ENCODE measurements at regions not wholly inside any gene's neighbourhood (a gene's known extent, or its start where the extent isn't known, plus 50 kb on each side); places are given as distances from the start of the nearest gene placed in this dataset.
A peak's percentile ranks its signal among the peaks of the same experiment; 100 is the strongest.

DNA sequence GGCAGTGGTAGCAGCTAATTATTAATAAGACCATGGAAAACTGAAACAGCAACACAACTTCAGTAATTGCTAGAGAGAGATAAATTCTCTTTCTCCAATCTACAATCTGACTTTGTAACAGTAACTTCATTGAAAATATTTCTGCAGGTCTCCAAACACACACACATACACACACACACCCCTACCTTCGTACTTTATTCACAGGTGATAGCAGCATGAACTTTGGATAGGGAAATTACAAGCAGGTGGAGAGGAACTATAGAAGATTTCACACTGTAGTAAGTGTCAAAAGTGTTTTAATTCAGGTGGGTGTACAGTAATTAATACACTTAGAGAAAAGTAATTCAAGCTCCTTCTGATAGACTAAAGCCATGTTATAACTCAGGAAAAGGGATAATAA lies 587.5 kb downstream of the TUSC7 start:
- no peaks in the 10 kb centered on the region for H3K4me1 ChIP-seq (ENCODE audit: insufficient read depth)
- no peak overlapping the region for H3K27ac ChIP-seq
- WGBS, 2 experiments (ENCODE audit: low coverage in 1 of 2, low lambda C conversion rate in 2 of 2, missing lambda C conversion rate in 2 of 2), result 18 to 19% methylated on average over 1 of the region's 1 CpG
- no peak overlapping the region for H3K4me2 ChIP-seq (ENCODE audit: unreplicated experiment)
- H3K9ac ChIP-seq, result no peak overlapping the region
- DNase-seq, result no peak
- no peaks in the 10 kb centered on the region for H3K79me2 ChIP-seq (ENCODE audit: insufficient read depth)
- no peaks in the 10 kb centered on the region for H3K9me3 ChIP-seq (ENCODE audit: low read depth)
- no peak for TF ChIP-seq EZH2phosphoT487 (IDR thresholded peaks at IDR 0.05; ENCODE audit: insufficient read depth, low read depth)
- TF ChIP-seq EZH2 (IDR thresholded peaks at IDR 0.05; ENCODE audit: insufficient read depth, poor library complexity, severe bottlenecking), result no peak
- H3K9me2 ChIP-seq (ENCODE audit: insufficient read depth), result no peaks in the 10 kb centered on the region
- no peak overlapping the region for H2AFZ ChIP-seq
- H4K20me1 ChIP-seq (ENCODE audit: insufficient read depth), result no peaks in the 10 kb centered on the region
- H3K27me3 ChIP-seq (replicated peaks; ENCODE audit: insufficient read depth), result no peaks in the 10 kb centered on the region
- in situ Hi-C loops (cut with MboI), result no loop called here
- H3K4me3 ChIP-seq, result no peak overlapping the region
- no peaks in the 10 kb centered on the region for H3F3A ChIP-seq (ENCODE audit: insufficient read depth)
- no peaks in the 10 kb centered on the region for H3K36me3 ChIP-seq (ENCODE audit: low read depth)

DNA sequence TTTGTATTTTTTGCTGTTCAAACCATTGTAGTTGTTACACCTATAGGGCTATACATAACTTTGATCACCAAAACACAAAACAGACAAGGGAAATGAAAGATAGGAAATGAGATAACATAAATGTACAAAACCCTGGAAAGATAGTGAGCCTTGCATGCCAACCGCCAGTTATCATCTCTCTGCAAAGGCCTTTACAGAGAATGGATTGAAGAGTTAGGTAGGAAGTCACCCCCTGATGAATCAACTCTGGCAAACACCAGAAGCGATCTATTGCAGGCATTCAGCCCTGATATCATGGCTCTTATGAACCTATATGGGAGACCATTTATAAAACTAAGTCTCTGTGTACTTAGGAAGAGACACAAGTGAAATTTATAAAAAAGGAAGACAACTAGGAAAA lies 588.0 kb downstream of the TUSC7 start:
- Histone ChIP-seq H3K9ac (no peak overlapping the region), H3K9me3 (ENCODE audit: low read depth) (no peaks in the 10 kb centered on the region)
- WGBS, 2 experiments (ENCODE audit: low coverage in 1 of 2, low lambda C conversion rate in 2 of 2, missing lambda C conversion rate in 2 of 2), result 70 to 76% methylated on average over 2 of the region's 2 CpGs

DNA sequence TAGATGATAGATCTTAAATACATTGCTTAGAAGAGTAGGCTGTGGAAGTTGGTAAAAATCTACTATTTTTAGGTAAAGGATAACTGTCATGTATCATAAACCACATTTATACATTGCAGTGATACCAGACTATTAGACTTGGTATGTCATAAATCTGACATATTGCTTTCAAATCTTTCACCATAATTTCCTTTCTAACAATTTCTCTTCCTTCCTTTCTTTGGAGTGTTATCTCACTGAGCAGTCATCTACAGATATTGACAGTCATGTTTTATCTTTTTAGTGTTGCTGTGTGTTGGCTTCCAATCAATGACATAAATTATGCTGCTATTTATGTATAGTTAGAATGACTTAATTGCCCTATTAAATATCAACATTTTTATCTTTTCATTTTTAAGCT lies 588.7 kb downstream of the TUSC7 start:
- Histone ChIP-seq H3K4me2 (ENCODE audit: unreplicated experiment) (no peak overlapping the region), H3K4me3 (no peak overlapping the region), H3K9ac (no peak overlapping the region), H2AFZ (no peak overlapping the region), H3K27me3 (replicated peaks; ENCODE audit: insufficient read depth) (no peaks in the 10 kb centered on the region), H3K9me2 (ENCODE audit: insufficient read depth) (no peaks in the 10 kb centered on the region), H3K36me3 (ENCODE audit: low read depth) (no peaks in the 10 kb centered on the region), H3K27ac (no peak overlapping the region), H4K20me1 (ENCODE audit: insufficient read depth) (no peaks in the 10 kb centered on the region), H3K79me2 (ENCODE audit: insufficient read depth) (no peaks in the 10 kb centered on the region), H3K9me3 (ENCODE audit: low read depth) (no peaks in the 10 kb centered on the region), H3K4me1 (ENCODE audit: insufficient read depth) (no peaks in the 10 kb centered on the region), H3F3A (ENCODE audit: insufficient read depth) (no peaks in the 10 kb centered on the region)
- in situ Hi-C loops (cut with MboI), result no loop called here
- no peak for DNase-seq
- TF ChIP-seq EZH2 (IDR thresholded peaks at IDR 0.05; ENCODE audit: insufficient read depth, poor library complexity, severe bottlenecking), result no peak
- no peak for TF ChIP-seq EZH2phosphoT487 (IDR thresholded peaks at IDR 0.05; ENCODE audit: insufficient read depth, low read depth)

More for the DNA sequence above, 588.0 kb downstream of the TUSC7 start:
- no peaks in the 10 kb centered on the region for H3K36me3 ChIP-seq (ENCODE audit: low read depth)
- in situ Hi-C loops (cut with MboI), result no loop called here
- no peak overlapping the region for H3K4me2 ChIP-seq (ENCODE audit: unreplicated experiment)
- H3K27ac ChIP-seq, result no peak overlapping the region
- H3K27me3 ChIP-seq (replicated peaks; ENCODE audit: insufficient read depth), result no peaks in the 10 kb centered on the region
- no peaks in the 10 kb centered on the region for H3K4me1 ChIP-seq (ENCODE audit: insufficient read depth)
- no peak for DNase-seq
- no peaks in the 10 kb centered on the region for H4K20me1 ChIP-seq (ENCODE audit: insufficient read depth)
- no peaks in the 10 kb centered on the region for H3K79me2 ChIP-seq (ENCODE audit: insufficient read depth)
- no peak for TF ChIP-seq EZH2 (IDR thresholded peaks at IDR 0.05; ENCODE audit: insufficient read depth, poor library complexity, severe bottlenecking)
- TF ChIP-seq EZH2phosphoT487 (IDR thresholded peaks at IDR 0.05; ENCODE audit: insufficient read depth, low read depth), result no peak
- H3K4me3 ChIP-seq, result no peak overlapping the region
- H3K9me2 ChIP-seq (ENCODE audit: insufficient read depth), result no peaks in the 10 kb centered on the region
- H3F3A ChIP-seq (ENCODE audit: insufficient read depth), result no peaks in the 10 kb centered on the region
- H2AFZ ChIP-seq, result no peak overlapping the region

DNA sequence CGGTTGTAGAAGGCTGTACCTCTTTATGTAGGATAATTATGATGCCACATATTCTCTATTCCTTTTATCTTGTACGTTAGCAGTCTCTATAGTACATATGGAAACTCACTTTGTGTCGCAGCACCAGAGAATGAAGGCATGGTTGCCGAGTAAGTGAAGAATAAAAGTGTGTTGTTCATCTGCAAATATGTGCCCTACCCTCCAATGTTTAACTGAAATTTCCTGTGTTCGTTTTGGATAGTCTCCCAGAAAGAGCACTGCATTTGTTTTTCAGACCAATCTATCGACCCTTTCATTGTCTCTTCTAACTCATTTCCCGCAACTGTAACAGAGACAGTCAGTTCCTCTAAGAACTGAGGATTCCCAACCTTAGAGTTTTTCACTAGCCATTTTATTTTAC lies 592.8 kb downstream of the TUSC7 start:
- Histone ChIP-seq H3K4me3 (no peak overlapping the region), H3K27me3 (replicated peaks; ENCODE audit: insufficient read depth) (no peaks in the 10 kb centered on the region), H3K9me3 (ENCODE audit: low read depth) (no peaks in the 10 kb centered on the region), H3K36me3 (ENCODE audit: low read depth) (no peaks in the 10 kb centered on the region), H3K4me2 (ENCODE audit: unreplicated experiment) (no peak overlapping the region), H3K9ac (no peak overlapping the region), H3K9me2 (ENCODE audit: insufficient read depth) (no peaks in the 10 kb centered on the region), H3K27ac (no peak overlapping the region), H2AFZ (no peak overlapping the region), H3F3A (ENCODE audit: insufficient read depth) (no peaks in the 10 kb centered on the region), H3K4me1 (ENCODE audit: insufficient read depth) (no peaks in the 10 kb centered on the region), H4K20me1 (ENCODE audit: insufficient read depth) (no peaks in the 10 kb centered on the region), H3K79me2 (ENCODE audit: insufficient read depth) (no peaks in the 10 kb centered on the region)
- WGBS, 2 experiments (ENCODE audit: low coverage in 1 of 2, low lambda C conversion rate in 2 of 2, missing lambda C conversion rate in 2 of 2), result 28 to 36% methylated on average over 7 of the region's 7 CpGs
- in situ Hi-C loops (cut with MboI), result no loop called here
- DNase-seq, result no peak
- TF ChIP-seq EZH2 (IDR thresholded peaks at IDR 0.05; ENCODE audit: insufficient read depth, poor library complexity, severe bottlenecking), result no peak
- TF ChIP-seq EZH2phosphoT487 (IDR thresholded peaks at IDR 0.05; ENCODE audit: insufficient read depth, low read depth), result no peak

DNA sequence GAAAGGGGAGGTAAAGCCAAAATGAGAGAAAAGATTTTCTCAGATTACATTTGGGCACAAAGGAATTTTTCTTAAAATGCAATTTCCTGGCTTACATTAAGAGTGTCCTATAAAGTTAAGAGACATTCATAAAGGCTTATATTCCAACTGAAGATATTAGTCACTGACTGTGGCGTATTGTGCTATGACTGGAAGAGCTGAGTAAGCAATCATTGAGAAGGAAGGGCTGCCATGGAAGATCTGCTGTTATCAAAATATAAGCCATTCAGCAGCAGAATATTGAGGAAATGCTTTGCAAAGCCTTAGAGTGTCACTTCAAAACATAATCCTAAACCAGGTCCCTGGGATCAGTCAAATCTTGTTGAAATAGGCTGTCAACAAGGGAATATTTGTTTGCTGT lies 593.9 kb downstream of the TUSC7 start:
- TF ChIP-seq EZH2phosphoT487 (IDR thresholded peaks at IDR 0.05; ENCODE audit: insufficient read depth, low read depth), result no peak
- TF ChIP-seq EZH2 (IDR thresholded peaks at IDR 0.05; ENCODE audit: insufficient read depth, poor library complexity, severe bottlenecking), result no peak
- Histone ChIP-seq H3K9me2 (ENCODE audit: insufficient read depth) (no peaks in the 10 kb centered on the region), H3K4me1 (ENCODE audit: insufficient read depth) (no peaks in the 10 kb centered on the region), H4K20me1 (ENCODE audit: insufficient read depth) (no peaks in the 10 kb centered on the region), H3F3A (ENCODE audit: insufficient read depth) (no peaks in the 10 kb centered on the region), H3K4me2 (ENCODE audit: unreplicated experiment) (no peak overlapping the region), H3K9ac (no peak overlapping the region), H2AFZ (no peak overlapping the region), H3K36me3 (ENCODE audit: low read depth) (no peaks in the 10 kb centered on the region), H3K79me2 (ENCODE audit: insufficient read depth) (no peaks in the 10 kb centered on the region), H3K27me3 (replicated peaks; ENCODE audit: insufficient read depth) (no peaks in the 10 kb centered on the region), H3K9me3 (ENCODE audit: low read depth) (no peaks in the 10 kb centered on the region), H3K4me3 (no peak overlapping the region), H3K27ac (no peak overlapping the region)
- 54 to 57% methylated on average over 1 of the region's 1 CpG for WGBS, 2 experiments (ENCODE audit: low coverage in 1 of 2, low lambda C conversion rate in 2 of 2, missing lambda C conversion rate in 2 of 2)
- DNase-seq, result peak; percentile 15
- in situ Hi-C loops (cut with MboI), result no loop called here

All from GM23248 (cell line).